ENCODE measurements at regions not wholly inside any gene's neighbourhood (a gene's known extent, or its start where the extent isn't known, plus 50 kb on each side); places are given as distances from the start of the nearest gene placed in this dataset.
"Not testable (repeated sequence)": the region's sequence is repeated elsewhere in the genome, so short reads cannot be mapped to it uniquely, and the experiment has no call there.

DNA sequence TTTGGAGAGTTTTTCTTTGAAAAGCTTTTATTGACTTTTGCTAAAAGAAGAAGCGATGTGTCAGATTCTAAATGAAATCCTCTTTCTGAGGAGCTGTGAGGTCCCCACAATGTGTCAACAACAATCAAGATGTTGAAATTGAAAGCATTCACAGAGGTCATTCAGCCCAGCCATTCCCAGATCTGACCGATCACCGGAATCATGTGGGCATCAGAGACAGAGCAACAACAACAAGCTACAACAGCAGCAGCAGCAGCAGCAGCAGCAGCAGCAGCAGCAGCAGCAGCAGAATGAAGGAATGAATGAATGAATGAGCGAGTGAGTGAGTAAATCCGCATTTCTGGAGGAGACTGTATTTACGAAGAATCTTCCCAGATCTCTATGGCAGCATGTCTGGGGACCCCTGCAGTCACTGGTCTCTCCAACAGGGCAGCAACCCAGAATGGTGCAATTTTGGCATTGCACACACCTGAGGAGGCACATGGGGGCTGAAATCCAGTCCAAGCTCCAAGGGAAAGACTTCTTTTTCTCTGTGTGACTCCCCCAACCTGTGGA, 299.0 kb downstream of the MYCN start:
- no peaks in the 10 kb centered on the region for H3K36me3 Mint-ChIP-seq (ENCODE audit: low read depth)
- DNase-seq = no peak
- no peak overlapping the region for H3K4me3 Mint-ChIP-seq
- TF ChIP-seq, protein P1, sequence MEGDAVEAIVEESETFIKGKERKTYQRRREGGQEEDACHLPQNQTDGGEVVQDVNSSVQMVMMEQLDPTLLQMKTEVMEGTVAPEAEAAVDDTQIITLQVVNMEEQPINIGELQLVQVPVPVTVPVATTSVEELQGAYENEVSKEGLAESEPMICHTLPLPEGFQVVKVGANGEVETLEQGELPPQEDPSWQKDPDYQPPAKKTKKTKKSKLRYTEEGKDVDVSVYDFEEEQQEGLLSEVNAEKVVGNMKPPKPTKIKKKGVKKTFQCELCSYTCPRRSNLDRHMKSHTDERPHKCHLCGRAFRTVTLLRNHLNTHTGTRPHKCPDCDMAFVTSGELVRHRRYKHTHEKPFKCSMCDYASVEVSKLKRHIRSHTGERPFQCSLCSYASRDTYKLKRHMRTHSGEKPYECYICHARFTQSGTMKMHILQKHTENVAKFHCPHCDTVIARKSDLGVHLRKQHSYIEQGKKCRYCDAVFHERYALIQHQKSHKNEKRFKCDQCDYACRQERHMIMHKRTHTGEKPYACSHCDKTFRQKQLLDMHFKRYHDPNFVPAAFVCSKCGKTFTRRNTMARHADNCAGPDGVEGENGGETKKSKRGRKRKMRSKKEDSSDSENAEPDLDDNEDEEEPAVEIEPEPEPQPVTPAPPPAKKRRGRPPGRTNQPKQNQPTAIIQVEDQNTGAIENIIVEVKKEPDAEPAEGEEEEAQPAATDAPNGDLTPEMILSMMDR (IDR thresholded peaks at IDR 0.05) = no peak
- H3K9me3 Mint-ChIP-seq = peaks cover 5% of the 10 kb centered on the region
- peaks cover 3% of the 10 kb centered on the region for H3K27me3 Mint-ChIP-seq (ENCODE audit: low read depth, poor library complexity)
- H3K4me1 Mint-ChIP-seq = peaks cover 53% of the 10 kb centered on the region
- no peak overlapping the region for H3K27ac Mint-ChIP-seq

DNA sequence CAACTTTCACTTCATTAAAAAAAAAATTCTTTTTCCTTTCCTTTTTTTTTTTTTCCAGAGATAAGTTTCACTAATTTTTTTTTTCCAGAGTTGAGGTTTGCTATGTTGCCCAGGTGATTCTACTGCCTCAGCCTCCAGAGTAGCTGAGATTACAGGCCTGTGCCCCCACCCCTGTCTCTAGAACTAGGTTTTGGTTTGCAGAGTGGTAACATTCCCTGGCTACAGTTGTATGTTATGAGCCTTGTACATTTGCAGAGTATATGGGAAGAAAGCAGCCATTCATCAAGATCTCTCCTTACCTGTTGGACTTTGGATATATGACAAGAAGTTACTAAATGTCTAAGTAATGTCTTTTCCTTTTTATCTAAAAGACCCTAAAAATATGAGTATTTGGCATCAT, 298.4 kb downstream of the MYCN start:
- H3K36me3 Mint-ChIP-seq (ENCODE audit: low read depth) = no peaks in the 10 kb centered on the region
- TF ChIP-seq, protein P1 (IDR thresholded peaks at IDR 0.05) = no peak
- peaks cover 53% of the 10 kb centered on the region for H3K4me1 Mint-ChIP-seq
- no peak overlapping the region for H3K4me3 Mint-ChIP-seq
- no peak for DNase-seq
- peaks cover 3% of the 10 kb centered on the region for H3K27me3 Mint-ChIP-seq (ENCODE audit: low read depth, poor library complexity)
- H3K27ac Mint-ChIP-seq = no peak overlapping the region
- H3K9me3 Mint-ChIP-seq = peaks cover 7% of the 10 kb centered on the region

GRCh38 chr2:16238001-16238761, 297.8 kb downstream of the MYCN start:
- Mint-ChIP-seq H3K4me3 (no peak overlapping the region), H3K9me3 (peaks cover 13% of the 10 kb centered on the region), H3K27me3 (ENCODE audit: low read depth, poor library complexity) (no peaks in the 10 kb centered on the region), H3K36me3 (ENCODE audit: low read depth) (no peaks in the 10 kb centered on the region), H3K4me1 (peaks cover 48% of the 10 kb centered on the region), H3K27ac (no peak overlapping the region)
- no peak for DNase-seq
- TF ChIP-seq, protein P1 (IDR thresholded peaks at IDR 0.05) = no peak

DNA sequence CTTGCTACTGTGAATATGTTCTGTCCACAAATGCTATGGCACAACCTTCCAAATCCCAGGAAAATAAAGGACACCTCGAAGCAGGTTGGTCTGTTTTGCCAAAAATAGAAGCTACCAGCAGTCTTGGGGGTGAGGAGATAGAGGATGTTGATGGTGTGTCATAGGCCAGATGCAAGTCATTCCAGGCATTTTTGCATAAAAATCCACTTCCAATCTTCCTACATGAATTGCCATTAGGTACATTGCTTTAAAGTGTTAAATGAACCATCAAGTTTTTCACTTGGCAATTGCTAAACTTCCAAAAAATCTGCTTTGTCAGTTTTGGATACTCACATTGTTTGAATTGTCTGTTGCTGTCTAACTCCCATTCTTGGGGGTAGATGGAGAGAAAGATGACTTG, 295.4 kb downstream of the MYCN start:
- H3K4me1 Mint-ChIP-seq = peaks cover 33% of the 10 kb centered on the region
- H3K36me3 Mint-ChIP-seq (ENCODE audit: low read depth) = no peaks in the 10 kb centered on the region
- DNase-seq = no peak
- H3K27ac Mint-ChIP-seq = no peak overlapping the region
- H3K4me3 Mint-ChIP-seq = peak overlapping the region; percentile 53
- H3K27me3 Mint-ChIP-seq (ENCODE audit: low read depth, poor library complexity) = no peaks in the 10 kb centered on the region
- TF ChIP-seq, protein P1 (IDR thresholded peaks at IDR 0.05) = no peak
- H3K9me3 Mint-ChIP-seq = peaks cover 13% of the 10 kb centered on the region

DNA sequence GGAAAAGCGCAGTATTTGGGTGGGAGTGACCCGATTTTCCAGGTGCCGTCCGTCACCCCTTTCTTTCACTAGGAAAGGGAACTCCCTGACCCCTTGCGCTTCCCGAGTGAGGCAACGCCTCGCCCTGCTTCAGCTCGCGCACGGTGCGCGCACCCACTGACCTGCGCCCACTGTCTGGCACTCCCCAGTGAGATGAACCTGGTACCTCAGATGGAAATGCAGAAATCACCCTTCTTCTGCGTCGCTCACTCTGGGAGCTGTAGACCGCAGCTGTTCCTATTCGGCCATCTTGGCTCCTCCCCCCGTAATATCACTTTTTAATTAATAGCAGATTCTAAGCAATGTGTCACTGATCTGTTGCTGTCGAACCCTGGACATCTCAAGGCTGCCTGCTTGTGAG, 294.9 kb downstream of the MYCN start:
- not testable (repeated sequence) for H3K36me3 Mint-ChIP-seq (ENCODE audit: low read depth); DNase-seq; H3K27me3 Mint-ChIP-seq (ENCODE audit: low read depth, poor library complexity)
- Mint-ChIP-seq H3K4me1 (peaks cover 30% of the 10 kb centered on the region), H3K9me3 (peaks cover 13% of the 10 kb centered on the region), H3K4me3 (peak overlapping the region; percentile 53), H3K27ac (peak overlapping the region; percentile 82)

GRCh38 chr2:16228951-16229350, 288.6 kb downstream of the MYCN start:
- peaks cover 27% of the 10 kb centered on the region for H3K4me1 Mint-ChIP-seq
- no peak overlapping the region for H3K4me3 Mint-ChIP-seq
- H3K9me3 Mint-ChIP-seq = peaks cover 8% of the 10 kb centered on the region
- H3K36me3 Mint-ChIP-seq (ENCODE audit: low read depth) = no peaks in the 10 kb centered on the region
- H3K27ac Mint-ChIP-seq = no peak overlapping the region
- H3K27me3 Mint-ChIP-seq (ENCODE audit: low read depth, poor library complexity) = no peaks in the 10 kb centered on the region
- TF ChIP-seq, protein P1 (IDR thresholded peaks at IDR 0.05) = no peak
- DNase-seq = no peak

Measured in nephron progenitor cell (in vitro differentiated cells).